HPDE6-E6E7 (cell line): ENCODE measurements at regions not wholly inside any gene's neighbourhood (a gene's known extent, or its start where the extent isn't known, plus 50 kb on each side); places are given as distances from the start of the nearest gene placed in this dataset.

ENCODE experiments used
- DNase-seq: peaks from one replicate; pipeline ENCODE4 v3.0.0; 2011; ENCODE audit warnings: missing footprints; ENCODE audit errors: extremely low spot score

GRCh38 chr11:122062763-122063162, 53.3 kb downstream of the BLID start:
- no peak for DNase-seq

- no peak for DNase-seq
These were observed 56.5 kb downstream of the BLID start for GRCh38 chr11:122059565-122059964.

DNA sequence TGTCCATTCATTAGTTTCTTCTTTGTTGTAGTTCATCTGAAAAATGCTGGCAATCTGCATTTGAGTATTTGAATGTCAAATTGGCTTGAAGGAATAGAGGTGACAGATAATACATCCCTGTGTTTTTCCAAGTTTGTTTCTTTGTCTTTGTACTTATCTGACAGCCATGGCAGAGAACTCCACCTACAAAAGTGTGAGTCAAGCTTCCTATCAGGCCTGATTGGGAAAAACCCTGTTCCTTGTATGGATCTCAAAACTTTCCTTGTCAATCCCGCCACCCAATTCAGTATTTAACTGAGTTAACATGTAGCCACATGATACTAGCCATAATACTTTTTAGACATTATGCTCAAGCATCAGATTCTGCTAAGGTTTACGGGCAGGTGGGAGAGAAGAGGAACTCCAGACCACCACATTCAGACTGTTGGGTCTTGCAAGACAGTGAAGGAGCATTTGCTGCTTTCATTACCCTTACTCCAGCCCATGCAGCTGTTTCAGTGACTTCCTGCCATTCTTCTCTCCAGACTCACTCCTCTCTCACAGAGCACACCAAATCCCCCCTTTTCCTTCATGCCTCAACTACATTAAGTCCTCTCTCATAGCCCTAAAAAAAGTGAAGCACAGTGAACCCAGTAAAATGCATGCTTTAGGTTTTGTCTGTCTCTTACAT, 65.9 kb downstream of the BLID start:
- no peak for DNase-seq

DNA sequence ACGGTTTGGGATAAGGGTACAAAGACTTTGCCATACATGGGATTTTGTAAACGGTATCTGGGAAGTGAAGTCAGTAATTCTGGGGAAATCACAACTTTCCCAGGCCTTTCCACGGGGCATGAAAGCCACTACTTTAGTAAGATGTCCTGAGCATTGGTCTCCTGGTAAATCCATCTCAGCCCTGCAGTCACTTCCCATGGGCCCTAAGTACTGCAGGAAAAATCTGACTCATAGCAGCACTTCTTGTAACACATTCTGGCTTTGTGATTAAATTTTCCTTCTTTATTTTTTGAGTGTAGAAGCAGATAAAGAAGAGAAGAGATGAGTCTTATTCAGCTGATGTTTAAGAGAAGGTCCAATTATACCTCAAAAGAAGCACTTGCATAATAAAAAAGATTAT, 67.6 kb downstream of the BLID start:
- no peak for DNase-seq

DNA sequence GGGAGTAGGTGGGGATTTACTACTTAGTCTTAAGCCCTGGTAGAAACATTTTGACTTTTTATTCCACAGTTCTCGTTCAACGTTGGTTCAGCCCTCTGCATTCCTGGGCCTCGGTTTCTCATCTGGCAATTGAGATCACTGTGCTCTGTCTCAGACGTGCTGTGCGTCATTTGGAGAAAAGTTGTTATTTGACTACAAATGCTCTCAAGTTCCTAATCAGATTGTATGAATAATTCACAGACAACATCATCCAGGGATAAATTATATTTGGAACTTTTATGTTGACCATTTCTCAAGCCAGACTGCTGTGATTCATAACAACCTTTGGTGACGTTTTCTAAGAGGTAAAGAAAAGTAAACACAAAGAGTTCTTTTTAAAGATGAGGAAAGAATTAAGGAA, 69.2 kb downstream of the BLID start:
- DNase-seq: no peak

DNA sequence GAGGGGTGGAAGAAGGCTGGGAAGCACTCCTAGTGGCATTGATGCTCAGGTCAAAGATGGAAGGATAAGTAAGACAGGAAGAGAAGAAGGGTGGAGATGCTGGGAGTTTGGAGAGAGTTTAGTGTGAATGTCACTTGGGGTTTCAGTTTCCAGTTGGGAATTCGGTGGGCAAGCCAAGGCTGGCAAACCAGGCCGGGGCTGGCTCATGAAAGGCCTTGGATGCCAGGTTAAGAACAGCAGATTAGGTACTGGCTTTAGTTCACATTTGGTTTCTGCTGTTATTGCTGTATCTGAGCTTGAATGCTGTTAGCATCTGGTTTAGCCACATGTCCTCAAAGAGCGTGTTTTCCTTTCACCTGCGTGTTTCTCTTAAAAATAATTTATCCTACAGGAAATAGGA, 69.6 kb downstream of the BLID start:
- no peak for DNase-seq

DNA sequence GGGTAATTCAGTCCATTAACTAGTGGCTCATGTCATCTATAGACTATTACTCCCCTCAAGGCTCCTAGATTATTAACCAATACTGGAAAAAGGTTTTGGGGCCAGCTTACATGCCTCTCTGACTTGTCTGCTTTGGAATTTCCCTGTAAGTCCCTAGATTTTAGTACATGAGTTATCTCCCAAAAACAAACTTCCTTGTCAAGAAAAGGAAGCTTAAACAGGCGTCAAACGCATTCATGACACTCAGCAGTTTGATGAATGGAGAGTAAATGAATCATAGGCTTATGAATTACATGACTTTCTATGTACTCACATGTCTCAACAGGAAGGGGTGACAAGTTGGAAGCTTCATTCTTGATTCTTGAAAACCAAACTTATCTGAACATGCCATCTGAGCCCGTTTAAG, 70.8 kb downstream of the BLID start:
- DNase-seq: peak; percentile 74

DNA sequence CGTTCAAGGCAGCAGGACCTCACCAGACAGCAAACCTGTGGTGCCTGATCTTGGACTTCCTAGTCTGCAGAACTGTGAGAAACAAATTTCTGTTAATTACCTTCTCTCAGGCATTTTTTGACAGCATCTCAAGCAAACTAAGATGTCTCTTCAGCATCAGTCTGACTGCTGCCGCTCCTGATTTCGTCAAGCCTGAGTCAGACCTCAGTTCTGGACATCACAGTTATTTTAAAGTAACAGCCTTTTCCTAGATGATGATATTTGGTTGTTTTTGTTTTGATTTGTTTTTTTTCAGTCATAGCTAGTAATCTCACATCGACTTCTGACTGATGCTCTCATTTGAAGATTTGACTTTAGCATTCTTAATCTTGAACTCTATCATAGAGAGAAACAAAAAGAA, 71.9 kb downstream of the BLID start:
- no peak for DNase-seq

GRCh38 chr11:122042981-122043380, 73.0 kb downstream of the BLID start:
- no peak for DNase-seq

GRCh38 chr11:122040464-122040863, 75.6 kb downstream of the BLID start:
- DNase-seq: no peak

- no peak for DNase-seq
These were observed 77.5 kb downstream of the BLID start for GRCh38 chr11:122038543-122038942.

DNA sequence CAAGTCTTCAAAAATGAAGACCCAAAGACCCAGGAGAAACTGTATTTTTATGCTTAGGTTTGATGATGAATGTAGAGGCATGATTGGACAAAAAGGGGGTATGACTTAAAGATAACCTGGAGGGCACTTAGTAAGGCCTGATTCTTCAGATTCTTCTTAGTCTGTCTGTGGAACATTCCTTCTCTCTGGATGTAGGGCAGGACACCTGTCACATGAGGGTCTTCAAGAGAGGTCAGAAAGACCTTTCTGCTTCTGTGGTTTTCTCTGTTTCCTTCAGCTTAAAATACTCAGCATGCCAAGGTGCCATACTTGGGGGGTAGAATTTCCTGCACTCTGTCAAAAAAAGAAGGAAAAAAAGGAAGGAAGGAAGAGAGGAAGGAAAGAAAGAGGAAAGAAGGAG, 78.1 kb downstream of the BLID start:
- DNase-seq: no peak

DNA sequence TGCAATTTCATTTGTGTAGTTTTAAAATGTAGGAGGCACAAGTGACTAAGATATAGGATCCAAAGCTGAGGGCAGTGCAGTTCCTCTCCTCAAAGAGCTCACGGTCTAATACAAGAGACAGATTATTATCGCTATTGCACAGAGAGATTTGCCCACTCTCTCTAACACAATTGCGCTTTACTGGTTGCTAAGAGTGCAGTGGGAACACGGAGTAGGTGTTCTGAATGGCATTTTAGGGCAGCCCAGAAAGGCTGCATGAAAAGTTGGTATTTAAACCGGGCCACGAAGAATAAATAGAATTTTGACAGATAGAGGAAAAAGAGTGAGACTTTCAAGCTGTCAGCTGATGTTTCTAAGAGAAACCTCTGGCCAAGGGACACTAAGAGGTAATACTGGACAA, 79.5 kb downstream of the BLID start:
- DNase-seq: no peak

DNA sequence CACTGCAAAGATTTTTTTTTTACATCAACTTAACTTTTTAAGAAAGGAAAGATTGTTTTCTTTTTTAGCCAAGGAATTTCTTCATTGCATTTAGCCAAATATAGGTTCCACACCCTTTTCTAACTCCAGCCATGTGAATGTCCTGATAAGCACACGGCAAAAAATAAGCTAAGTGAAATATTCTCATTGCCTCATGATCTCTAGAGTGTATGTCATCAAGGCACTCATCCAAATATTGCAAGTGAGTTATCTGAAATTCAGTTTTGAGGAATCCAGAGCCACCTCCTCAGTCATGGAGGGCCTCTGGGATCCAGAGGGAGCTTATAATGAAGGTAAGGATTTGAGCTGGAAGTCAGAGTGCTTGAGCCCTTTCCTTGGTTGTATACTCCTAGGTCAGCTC, 80.0 kb downstream of the BLID start:
- DNase-seq: no peak

GRCh38 chr11:122033631-122034030, 82.4 kb downstream of the BLID start:
- DNase-seq: no peak

DNA sequence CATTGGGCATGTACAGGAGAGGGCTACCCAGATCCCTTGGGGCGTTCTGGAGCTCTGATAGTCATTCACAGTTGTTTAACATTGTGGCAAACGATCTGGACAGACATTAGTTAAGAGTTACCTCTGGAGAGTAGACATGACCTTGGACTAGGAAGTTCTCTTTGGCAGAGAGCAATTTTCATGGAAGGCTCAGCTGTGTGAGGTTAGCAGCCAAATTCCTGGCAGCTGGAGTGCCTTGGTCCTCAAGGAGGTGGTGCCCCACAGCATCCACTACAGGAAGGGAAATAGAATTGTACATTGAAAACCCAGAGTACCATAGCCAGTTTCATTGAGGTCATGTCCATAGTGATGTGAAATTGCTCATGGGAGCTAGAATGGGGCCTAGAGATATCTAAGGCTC, 82.8 kb downstream of the BLID start:
- DNase-seq: no peak

GRCh38 chr11:122032317-122032716, 83.7 kb downstream of the BLID start:
- DNase-seq: no peak

DNA sequence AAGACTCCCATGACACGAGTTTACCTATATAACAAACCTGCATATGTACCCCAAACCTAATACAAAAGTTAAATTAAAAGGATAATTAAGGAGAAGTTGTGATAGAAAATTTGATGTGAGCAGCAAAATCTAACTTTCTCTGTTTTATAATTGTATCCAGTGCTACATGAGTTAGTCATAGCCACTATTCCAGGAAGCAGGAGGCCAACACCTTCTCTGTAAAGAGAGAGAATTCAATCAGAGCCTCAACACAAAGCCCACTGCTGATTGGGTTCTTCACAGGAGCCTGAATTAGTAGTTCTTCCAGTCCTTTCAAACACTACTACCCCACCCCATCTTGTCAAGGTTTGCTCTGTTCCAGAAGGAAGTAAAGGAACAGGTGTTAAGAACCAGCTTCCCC, 84.2 kb downstream of the BLID start:
- no peak for DNase-seq

DNA sequence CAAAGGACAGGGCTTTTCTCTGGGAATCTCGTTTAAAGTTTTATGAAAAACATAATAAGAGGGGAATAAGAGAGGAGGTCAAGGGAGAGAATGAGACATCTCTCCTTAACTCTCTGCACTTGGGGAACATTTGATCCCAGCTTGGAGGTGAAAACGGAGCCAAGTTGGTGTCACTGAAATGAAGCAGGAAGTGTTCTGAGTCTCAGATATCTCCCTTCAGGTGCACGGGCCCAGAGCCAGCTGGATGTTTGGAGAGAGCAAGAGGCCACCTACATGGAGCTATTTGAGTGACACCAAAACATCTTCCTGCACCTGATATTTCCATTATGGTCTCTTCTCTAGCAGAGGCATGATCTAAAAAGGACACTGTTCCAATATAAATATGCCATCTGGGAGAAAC, 85.7 kb downstream of the BLID start:
- no peak for DNase-seq

- no peak for DNase-seq
These were observed 87.5 kb downstream of the BLID start for GRCh38 chr11:122028545-122028944.

DNA sequence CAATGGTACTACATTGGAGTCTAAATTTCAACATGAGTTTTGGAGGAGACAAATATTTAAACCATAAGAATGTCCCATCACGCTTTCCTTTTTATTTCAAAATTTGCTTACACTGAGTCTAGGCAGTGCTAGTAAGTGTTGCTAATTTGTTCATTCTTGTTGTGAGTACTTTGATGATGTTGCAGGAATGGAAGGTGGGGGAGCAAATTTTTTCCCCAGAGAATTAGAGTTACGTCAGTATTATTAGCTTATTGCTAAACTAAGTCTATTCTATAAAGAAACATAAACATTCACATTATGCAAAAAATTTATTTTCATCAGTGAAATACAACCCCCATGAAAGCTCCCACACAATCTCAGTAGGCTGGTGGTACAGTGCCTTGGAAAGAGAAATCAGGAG, 88.0 kb downstream of the BLID start:
- no peak for DNase-seq

GRCh38 chr11:122025757-122026156, 90.3 kb downstream of the BLID start:
- DNase-seq: no peak

- no peak for DNase-seq
These were observed 91.7 kb downstream of the BLID start for GRCh38 chr11:122024278-122024677.

GRCh38 chr11:122023614-122024250, 92.3 kb downstream of the BLID start:
- DNase-seq: no peak
